ENCODE measurements at regions not wholly inside any gene's neighbourhood (a gene's known extent, or its start where the extent isn't known, plus 50 kb on each side); places are given as distances from the start of the nearest gene placed in this dataset.
"Not testable (repeated sequence)": the region's sequence is repeated elsewhere in the genome, so short reads cannot be mapped to it uniquely, and the experiment has no call there.

DNA sequence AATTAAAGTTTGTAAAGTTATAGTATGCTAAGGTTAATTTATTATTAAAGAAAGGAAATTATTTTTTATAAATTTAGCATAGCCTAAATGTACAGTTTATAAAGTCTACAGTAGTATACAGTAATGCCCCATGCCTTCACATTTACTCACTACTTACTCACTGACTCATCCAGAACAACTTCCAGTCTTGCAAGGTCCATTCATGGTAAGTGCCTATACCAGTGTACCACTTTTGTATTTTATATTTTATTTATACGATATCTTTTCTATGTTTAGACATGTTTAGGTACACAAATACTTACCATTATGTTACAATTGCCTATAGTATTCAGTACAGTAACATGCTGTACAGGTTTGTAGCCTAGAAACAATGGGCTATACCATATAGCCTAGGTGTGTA is 95.1 kb upstream of the GRIN2B start:
- ATAC-seq: no peak
- POLR2A ChIA-PET (ENCODE audit: unreplicated experiment): no interaction called here
- no peaks in the 10 kb centered on the region for H3K27me3 ChIP-seq (ENCODE audit: low read length)

GRCh38 chr12:14086838-14087237 is 105.4 kb upstream of the GRIN2B start:
- Histone ChIP-seq H3K27me3 (ENCODE audit: low read length) (no peaks in the 10 kb centered on the region), H3K9me3 (ENCODE audit: low read length) (no peaks in the 10 kb centered on the region), H2AFZ (ENCODE audit: low read length) (no peak overlapping the region), H3K9me2 (replicated peaks; ENCODE audit: low read length) (no peaks in the 10 kb centered on the region), H3K27ac (ENCODE audit: low read length) (no peak overlapping the region), H3F3A (ENCODE audit: low read length, unreplicated experiment) (no peaks in the 10 kb centered on the region), H3K79me2 (ENCODE audit: low read length) (no peaks in the 10 kb centered on the region), H3K4me2 (ENCODE audit: low read length) (no peak overlapping the region), H3K9ac (ENCODE audit: low read length) (no peak overlapping the region), H3K36me3 (ENCODE audit: low read depth, low read length) (no peaks in the 10 kb centered on the region), H3K4me1 (ENCODE audit: insufficient read depth, low read length) (no peaks in the 10 kb centered on the region), H4K20me1 (ENCODE audit: low read length) (no peaks in the 10 kb centered on the region), H3K4me3 (ENCODE audit: low read length) (no peak overlapping the region)
- ATAC-seq (no peak), DNase-seq (no peak)
- ChIA-PET POLR2A (ENCODE audit: unreplicated experiment) (no interaction called here), CTCF (no interaction called here)
- intact Hi-C loops (cut with micrococcal nuclease): no loop called here
- TF ChIP-seq CTCF (conservative IDR thresholded peaks at IDR 0.05; ENCODE audit: low read depth, low read length) (no peak), EZH2phosphoT487 (IDR thresholded peaks at IDR 0.05; ENCODE audit: borderline replicate concordance, low read length) (no peak), EZH2 (IDR thresholded peaks at IDR 0.05; ENCODE audit: low read length, unreplicated experiment) (no peak)
- BruUV-seq (replicated peaks): no TSS peak

More for the DNA sequence above, 95.1 kb upstream of the GRIN2B start:
- Histone ChIP-seq H3K27ac (ENCODE audit: low read length) (no peak overlapping the region), H3F3A (ENCODE audit: low read length, unreplicated experiment) (no peaks in the 10 kb centered on the region), H3K9me3 (ENCODE audit: low read length) (no peaks in the 10 kb centered on the region), H3K4me2 (ENCODE audit: low read length) (no peak overlapping the region), H3K9me2 (replicated peaks; ENCODE audit: low read length) (no peaks in the 10 kb centered on the region), H3K9ac (ENCODE audit: low read length) (no peak overlapping the region), H3K79me2 (ENCODE audit: low read length) (no peaks in the 10 kb centered on the region), H4K20me1 (ENCODE audit: low read length) (no peaks in the 10 kb centered on the region), H2AFZ (ENCODE audit: low read length) (no peak overlapping the region), H3K36me3 (ENCODE audit: low read depth, low read length) (no peaks in the 10 kb centered on the region), H3K4me3 (ENCODE audit: low read length) (no peak overlapping the region), H3K4me1 (ENCODE audit: insufficient read depth, low read length) (no peaks in the 10 kb centered on the region)
- intact Hi-C loops (cut with micrococcal nuclease): no loop called here
- peak; percentile 3 for DNase-seq
- CTCF ChIA-PET: no interaction called here
- no TSS peak for BruUV-seq (replicated peaks)
- TF ChIP-seq CTCF (conservative IDR thresholded peaks at IDR 0.05; ENCODE audit: low read depth, low read length) (no peak), EZH2phosphoT487 (IDR thresholded peaks at IDR 0.05; ENCODE audit: borderline replicate concordance, low read length) (no peak), EZH2 (IDR thresholded peaks at IDR 0.05; ENCODE audit: low read length, unreplicated experiment) (no peak)

GRCh38 chr12:14099994-14100393 is 118.6 kb upstream of the GRIN2B start:
- Histone ChIP-seq H3K27me3 (ENCODE audit: low read length) (no peaks in the 10 kb centered on the region), H3K9me3 (ENCODE audit: low read length) (no peaks in the 10 kb centered on the region), H3K4me1 (ENCODE audit: insufficient read depth, low read length) (no peaks in the 10 kb centered on the region), H3K36me3 (ENCODE audit: low read depth, low read length) (no peaks in the 10 kb centered on the region), H3K79me2 (ENCODE audit: low read length) (no peaks in the 10 kb centered on the region), H3K9ac (ENCODE audit: low read length) (no peak overlapping the region), H3K4me3 (ENCODE audit: low read length) (no peak overlapping the region), H2AFZ (ENCODE audit: low read length) (no peak overlapping the region), H4K20me1 (ENCODE audit: low read length) (no peaks in the 10 kb centered on the region), H3K9me2 (replicated peaks; ENCODE audit: low read length) (no peaks in the 10 kb centered on the region), H3K27ac (ENCODE audit: low read length) (no peak overlapping the region), H3K4me2 (ENCODE audit: low read length) (no peak overlapping the region), H3F3A (ENCODE audit: low read length, unreplicated experiment) (no peaks in the 10 kb centered on the region)
- DNase-seq (no peak), ATAC-seq (no peak)
- POLR2A ChIA-PET (ENCODE audit: unreplicated experiment): no interaction called here
- no TSS peak for BruUV-seq (replicated peaks)
- intact Hi-C loops (cut with micrococcal nuclease): no loop called here
- CTCF ChIA-PET: no interaction called here
- TF ChIP-seq CTCF (conservative IDR thresholded peaks at IDR 0.05; ENCODE audit: low read depth, low read length) (no peak), EZH2 (IDR thresholded peaks at IDR 0.05; ENCODE audit: low read length, unreplicated experiment) (no peak), EZH2phosphoT487 (IDR thresholded peaks at IDR 0.05; ENCODE audit: borderline replicate concordance, low read length) (no peak)

DNA sequence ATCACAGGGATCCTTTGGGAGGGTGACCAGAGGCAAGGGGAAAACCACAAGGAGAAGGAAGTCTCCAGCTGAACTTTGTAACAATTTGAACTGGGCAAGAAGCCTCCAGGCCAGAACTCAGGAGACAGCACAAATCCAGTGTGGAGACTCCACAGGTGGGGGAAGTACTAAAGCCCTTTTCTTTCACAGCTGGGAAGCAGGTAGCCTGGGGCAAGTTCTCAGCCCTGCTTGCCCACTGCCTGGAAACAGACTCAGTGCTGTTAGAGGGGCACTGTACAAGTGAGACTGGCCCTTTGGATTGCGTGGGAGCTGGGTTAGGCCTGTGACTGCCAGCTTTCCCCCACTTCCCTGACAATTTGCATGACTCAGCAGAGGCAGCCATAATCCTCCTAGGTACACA is 120.2 kb upstream of the GRIN2B start:
- H3F3A ChIP-seq (ENCODE audit: low read length, unreplicated experiment); H3K79me2 ChIP-seq (ENCODE audit: low read length); H3K27me3 ChIP-seq (ENCODE audit: low read length); POLR2A ChIA-PET (ENCODE audit: unreplicated experiment); H4K20me1 ChIP-seq (ENCODE audit: low read length); H3K36me3 ChIP-seq (ENCODE audit: low read depth, low read length); DNase-seq; ATAC-seq; H3K9ac ChIP-seq (ENCODE audit: low read length); intact Hi-C loops (cut with micrococcal nuclease); CTCF ChIA-PET; H3K9me3 ChIP-seq (ENCODE audit: low read length); BruUV-seq (replicated peaks); H3K9me2 ChIP-seq (replicated peaks; ENCODE audit: low read length); H3K27ac ChIP-seq (ENCODE audit: low read length); H3K4me1 ChIP-seq (ENCODE audit: insufficient read depth, low read length); H3K4me3 ChIP-seq (ENCODE audit: low read length); H2AFZ ChIP-seq (ENCODE audit: low read length); H3K4me2 ChIP-seq (ENCODE audit: low read length): not testable (repeated sequence)
